ENCODE measurements at regions not wholly inside any gene's neighbourhood (a gene's known extent, or its start where the extent isn't known, plus 50 kb on each side); places are given as distances from the start of the nearest gene placed in this dataset.

DNA sequence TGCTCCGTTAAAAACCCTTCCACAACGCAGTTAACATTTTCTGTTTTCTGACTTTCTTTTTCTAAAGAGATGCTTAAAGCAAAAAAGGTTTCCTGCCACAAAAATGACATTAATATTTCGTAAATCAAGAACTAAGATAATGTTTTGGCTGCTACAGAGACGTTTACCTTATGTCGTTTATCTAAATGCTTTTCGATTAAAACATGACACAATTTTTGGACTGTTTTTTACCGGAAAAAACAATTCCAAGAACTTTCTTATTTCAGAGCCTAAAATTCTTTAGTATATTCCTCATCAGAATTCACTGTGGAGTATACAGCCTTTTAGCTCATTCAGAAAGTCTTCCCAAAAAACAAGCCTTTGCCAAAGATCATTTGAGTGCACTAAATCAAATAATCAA lies 278.0 kb upstream of the TCF4 start:
- DNase-seq: no peak

DNA sequence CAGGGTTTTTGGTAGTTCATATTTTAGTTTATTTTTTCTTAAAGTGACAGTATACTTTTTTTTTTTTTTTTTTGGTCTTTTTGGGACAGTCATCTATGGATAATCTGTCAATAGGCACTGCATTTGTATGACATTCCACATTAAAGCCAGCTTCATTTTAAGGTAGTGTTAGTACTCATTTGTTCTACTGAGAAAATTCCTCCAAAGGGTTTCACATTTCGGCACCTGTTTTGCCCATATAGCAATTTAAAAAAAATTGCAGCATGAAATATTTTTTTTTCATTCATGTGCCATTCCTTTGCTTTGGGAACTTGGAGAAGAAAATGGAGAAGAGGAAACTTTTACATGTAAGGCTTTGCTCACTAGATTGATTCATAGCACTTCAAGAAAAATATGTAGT lies 276.3 kb upstream of the TCF4 start:
- DNase-seq: no peak

GRCh38 chr18:55863876-55864275 lies 275.9 kb upstream of the TCF4 start:
- DNase-seq: no peak

DNA sequence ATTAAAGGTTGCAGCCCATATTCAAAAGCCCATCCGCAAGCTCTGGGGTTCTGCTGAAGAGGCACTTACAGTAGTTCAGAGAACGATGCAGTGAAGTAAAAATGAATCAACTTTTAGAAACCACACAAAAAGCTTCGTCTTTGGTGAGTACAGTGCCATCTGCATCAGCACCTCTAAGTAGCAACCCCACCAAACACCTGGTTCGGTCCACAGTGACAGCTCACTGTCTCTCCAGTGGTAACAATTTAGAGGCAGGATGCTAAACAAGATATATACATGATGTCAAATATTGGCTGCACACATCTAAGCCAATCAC lies 275.4 kb upstream of the TCF4 start:
- no peak for DNase-seq

DNA sequence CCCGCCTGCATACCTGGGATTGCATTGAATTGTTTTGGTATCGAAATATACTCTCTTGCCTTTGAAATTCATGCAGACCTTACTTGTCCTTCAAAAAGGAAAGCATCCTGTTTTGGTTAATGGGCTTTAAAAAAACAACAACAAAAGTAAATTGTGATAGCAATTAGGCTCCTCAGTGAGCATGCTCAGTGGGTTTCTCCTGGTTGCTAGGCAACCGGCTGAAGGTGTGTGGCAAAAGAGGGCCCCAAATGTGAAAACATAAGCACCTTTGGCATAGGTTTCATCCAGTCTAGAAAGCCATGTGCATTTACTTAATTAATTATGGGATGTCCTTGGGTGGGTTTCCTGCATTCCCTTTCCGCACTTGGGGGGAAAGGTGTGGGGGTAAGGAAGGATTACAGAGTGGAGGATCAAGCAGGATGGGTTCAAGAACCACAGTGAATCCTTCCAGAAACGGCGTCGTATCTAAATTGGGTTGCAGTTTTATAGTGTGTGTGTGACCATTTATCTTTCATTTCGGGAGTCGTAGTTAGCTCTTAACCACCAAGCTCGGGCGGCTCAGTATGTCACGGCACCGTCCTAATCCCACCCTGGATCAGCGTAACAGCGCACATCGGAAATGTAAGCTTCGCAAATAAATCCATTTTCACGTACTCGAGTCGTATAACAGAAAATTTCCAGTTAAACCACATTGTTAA lies 274.9 kb upstream of the TCF4 start:
- no peak for DNase-seq

DNA sequence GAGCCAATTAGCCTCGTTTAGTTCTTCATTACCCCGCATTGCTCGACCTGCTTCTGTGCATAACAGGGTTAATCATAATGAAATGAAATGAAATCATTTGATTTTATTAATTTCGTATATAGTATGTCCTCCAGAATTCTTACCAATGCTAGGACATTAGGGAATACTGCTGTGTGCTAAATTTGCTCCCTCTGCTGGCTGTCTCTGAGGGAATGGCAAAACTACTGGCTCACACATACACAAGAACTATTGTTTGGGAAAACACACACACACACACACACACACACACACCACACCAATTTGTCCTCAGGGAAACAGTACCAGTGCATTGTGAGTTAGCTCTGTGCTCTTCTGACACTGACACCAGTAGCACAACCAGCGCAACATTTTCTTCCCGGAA lies 273.3 kb upstream of the TCF4 start:
- DNase-seq: no peak

DNA sequence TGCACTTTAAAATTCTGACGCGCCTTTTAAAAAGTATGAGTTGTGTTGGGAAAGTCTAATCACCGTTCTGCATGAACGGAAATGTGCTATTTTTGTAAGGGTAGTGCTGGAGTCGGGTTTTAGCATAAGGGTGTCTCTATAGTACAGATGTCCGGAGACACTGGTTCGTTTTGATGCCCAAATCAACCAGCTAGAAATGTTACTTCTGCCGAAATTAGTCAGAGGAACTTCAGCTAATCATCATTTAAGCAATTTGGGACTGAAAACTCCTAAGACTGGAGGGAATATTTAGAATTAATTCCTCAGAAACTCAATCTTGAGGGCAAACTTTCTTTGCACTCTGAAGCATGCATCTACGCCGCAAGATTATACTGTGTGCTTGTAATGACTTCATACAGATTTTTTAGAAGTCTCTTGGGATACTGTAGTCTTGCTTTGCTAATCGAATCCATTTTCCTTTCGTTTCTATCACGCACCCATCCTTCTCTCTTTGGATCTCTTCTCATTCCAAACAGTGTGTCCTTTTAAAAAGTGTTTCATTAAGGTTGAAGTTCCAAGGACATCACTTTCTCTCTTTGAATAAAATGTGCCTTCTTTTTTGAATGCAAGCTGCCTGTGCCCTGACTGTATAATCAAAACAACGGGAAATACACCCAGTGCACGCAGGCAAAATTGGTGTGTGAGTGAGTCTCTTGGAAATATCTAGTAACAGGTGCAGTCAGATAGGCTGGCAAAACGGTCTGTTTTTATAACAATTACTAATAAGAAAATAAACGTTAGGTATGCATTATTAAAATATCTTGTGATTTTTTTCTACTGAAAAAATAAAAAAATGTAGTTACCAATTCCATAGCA lies 270.9 kb upstream of the TCF4 start:
- no peak for DNase-seq

- no peak for DNase-seq
These were observed 270.0 kb upstream of the TCF4 start for GRCh38 chr18:55857956-55858355.

- no peak for DNase-seq
These were observed 269.4 kb upstream of the TCF4 start for GRCh38 chr18:55857409-55857808.

- no peak for DNase-seq
These were observed 268.7 kb upstream of the TCF4 start for GRCh38 chr18:55856679-55857078.

- no peak for DNase-seq
These were observed 268.2 kb upstream of the TCF4 start for GRCh38 chr18:55856229-55856628.

DNA sequence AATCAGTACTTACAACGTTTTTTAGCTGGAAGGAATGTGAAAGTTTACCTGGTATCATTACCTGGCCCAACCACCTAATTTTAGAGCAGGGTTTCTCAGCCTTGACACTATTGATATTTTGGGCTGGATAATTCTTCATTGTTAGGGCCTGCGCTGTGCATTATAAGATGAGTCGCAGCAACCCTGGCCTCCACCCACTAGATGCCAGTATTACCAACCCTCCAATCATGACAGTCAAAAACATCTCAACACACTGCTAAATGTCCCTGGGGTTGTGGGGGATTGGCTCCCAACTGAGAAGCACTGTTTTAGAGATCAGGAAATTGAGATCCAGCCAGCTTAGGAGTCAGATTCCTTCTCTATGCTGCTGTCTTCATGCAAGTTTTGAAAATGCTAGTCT lies 265.3 kb upstream of the TCF4 start:
- no peak for DNase-seq

GRCh38 chr18:55850904-55851303 lies 262.9 kb upstream of the TCF4 start:
- DNase-seq: no peak

DNA sequence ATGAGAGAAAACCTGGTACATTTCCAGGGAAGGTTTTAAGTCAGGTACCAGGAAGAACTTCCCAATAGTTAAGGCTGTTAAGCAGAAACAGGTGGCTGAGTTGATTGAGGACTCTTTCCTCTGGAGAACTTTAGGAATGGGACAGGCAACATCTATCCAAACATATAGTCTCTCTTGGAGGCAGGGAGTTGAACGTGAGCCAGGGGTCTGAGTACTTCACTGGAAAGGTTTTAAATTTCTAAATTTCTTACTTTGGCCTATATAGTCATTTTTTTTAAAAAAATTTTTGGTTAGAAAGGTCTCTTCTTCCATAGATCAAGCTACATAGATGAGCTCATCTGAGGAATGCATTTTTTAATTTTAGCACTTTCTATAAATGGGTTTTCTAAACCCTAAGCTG lies 261.4 kb upstream of the TCF4 start:
- DNase-seq: no peak

DNA sequence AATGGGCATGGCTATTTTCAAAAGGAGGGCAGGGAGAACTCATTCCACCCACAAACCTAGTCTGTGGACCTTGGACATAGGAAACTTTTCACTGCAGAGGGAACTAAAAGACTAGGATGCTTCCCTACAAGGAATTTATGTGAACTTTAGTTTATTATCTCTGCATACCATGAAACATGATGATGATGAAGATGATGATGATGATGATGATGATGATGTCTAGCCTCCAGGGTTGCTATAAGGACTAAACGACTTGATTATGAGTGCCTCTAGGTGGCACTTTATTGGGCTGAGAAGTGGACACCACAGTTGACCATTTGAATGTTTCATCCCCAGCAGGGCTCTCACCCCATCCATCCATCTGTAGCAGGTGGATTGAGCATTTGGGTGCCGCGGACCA lies 260.0 kb upstream of the TCF4 start:
- no peak for DNase-seq

GRCh38 chr18:55845221-55845620 lies 257.2 kb upstream of the TCF4 start:
- DNase-seq: no peak

DNA sequence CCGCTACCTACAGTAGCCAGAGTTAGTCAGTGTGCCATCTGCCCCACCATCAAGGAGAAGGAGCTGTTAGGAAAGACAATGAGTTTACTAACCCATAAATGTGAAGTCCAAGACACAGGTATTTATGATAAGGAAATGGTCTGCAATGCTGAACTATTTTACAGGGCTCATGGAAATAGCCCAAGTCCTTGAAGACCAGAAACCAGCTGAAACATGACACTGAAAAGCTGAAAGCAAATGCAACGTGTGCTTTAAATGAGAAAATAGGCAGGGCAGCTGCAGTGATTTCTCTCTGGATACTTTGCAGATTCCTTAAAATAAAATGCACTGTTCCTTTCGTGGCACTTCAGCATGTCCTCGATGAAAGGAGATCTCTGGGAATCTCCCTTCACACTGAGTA lies 256.4 kb upstream of the TCF4 start:
- DNase-seq: no peak

DNA sequence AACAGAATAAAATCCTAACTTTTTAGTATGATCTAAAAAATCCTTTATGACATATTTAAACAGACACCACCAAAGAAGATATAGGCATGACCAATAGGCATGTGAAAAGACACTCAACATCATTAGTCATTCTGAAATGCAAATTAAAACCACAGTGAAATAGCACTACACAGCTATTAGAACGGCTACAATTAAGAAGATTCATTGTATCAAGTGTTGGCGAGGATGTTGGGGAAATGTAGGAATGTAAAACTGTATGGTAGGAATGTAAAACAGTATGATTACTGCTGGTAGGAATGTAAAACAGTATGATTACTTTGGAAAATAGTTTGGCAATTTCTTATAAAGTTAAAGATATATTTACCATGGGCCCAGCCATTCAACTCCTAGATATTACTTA lies 253.3 kb upstream of the TCF4 start:
- DNase-seq: no peak

- DNase-seq: no peak
These were observed 252.7 kb upstream of the TCF4 start for GRCh38 chr18:55840601-55841170.

DNA sequence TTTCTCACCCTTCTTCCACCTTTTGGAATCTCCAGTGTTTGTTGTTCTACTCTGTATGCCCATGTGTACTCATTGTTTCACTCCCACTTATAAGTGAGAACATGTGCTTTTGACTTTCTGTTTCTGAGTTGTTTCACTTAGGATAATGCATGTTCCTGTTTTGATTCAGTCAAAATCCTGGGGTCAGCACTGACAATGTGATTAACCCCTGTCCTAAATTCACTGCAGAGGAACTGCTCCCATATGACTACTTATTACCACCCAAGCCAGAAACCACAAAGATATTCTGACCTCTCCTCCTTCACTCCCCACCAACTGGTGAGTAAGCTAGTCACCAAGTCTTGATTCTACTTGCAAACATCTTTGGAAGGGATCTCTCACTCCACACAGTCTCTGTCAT lies 251.4 kb upstream of the TCF4 start:
- DNase-seq: no peak

DNA sequence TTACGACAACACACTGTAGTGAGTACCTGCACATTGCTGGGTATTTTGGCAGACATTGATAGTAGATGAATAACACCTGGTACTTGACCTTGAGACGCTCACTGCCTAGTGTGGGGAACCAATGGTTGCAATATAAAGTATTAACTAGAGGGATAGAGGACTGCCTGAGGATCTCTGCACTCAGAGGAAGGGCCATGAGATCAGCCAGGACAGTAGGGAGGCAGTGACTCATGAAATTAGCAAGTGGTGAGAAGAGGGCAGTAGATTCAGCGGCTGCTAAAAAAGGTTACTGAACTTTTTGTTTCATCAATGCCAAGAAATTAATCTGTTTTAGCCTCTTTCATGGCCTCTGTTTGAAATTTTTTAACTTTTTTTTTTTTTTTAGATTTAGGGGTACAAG lies 250.8 kb upstream of the TCF4 start:
- no peak for DNase-seq

DNA sequence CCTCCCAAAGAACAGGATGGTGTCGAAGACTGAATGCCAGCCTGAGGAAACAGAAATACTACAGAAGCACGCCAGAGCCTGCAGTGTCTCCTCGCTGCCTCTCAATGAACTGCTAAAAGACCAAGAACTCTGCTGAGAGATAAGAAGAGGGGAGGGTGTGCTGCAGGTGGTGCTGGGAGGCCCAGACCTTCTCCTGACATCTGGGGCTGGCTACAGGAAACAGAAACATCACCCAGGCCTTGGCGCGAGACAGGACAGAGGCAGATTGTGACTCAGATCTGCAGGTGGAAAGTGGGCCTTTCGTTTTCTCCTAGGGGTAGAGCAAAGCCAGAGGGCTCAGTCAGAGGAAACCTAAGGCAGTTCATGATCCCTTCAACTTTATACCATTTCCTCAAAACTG lies 250.3 kb upstream of the TCF4 start:
- no peak for DNase-seq

DNA sequence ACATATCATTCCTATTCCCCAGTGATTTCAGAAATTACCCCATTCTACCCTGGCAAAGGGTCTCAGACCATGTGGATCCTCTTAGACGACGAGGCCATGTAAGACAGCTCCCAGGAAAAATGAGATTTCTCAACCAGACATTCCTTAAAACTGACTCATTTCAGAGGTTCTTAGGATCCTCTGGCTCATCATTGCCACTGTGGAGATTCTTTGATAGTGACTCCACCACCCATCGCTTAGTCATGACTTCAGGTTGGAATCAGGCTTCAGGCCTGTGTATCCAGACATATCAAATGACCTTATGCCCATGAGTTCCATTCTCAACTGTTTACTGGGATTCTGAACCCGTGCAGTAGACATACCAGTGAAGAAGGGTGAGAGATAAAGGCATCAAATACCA lies 245.6 kb upstream of the TCF4 start:
- DNase-seq: no peak

DNA sequence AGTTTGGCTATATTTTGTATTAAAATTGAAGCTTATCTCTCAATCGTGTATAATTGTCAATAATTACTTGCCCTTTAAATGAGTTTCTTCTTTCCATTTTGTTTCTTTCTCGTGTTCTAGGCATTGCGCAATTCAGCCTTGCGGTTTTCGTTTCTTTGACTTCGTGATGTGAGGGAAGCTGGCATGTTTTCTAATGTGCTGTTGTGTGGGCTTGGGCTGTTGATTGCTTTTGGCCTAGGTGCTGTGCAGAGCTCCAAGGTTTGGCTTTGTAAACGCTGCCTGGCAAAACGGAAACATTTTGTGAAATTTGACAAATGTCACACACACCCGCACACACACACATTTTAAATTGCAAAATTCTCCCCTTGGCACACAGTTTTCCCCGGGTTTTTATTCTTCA lies 242.6 kb upstream of the TCF4 start:
- DNase-seq: no peak

DNA sequence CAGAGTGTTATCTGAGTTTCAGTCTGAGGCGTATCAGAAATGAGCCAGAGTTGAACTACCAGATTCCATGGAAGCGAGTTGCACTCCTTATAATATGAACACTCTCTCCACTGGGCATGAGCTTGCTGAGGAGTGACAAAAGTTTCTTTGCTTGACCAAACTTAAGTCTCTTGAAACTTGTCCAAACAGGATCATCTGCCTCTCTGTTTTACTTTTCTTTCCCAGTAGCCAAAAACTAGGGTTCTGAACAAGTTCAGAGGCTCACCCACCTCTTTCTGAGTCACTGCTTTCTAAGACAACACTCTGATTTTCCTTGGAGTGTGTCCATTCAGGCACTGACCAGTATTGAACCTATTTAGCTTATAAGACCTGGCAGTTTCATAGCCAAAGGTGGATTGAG lies 233.2 kb upstream of the TCF4 start:
- DNase-seq: no peak
